ENCODE measurements at regions not wholly inside any gene's neighbourhood (a gene's known extent, or its start where the extent isn't known, plus 50 kb on each side); places are given as distances from the start of the nearest gene placed in this dataset.

DNA sequence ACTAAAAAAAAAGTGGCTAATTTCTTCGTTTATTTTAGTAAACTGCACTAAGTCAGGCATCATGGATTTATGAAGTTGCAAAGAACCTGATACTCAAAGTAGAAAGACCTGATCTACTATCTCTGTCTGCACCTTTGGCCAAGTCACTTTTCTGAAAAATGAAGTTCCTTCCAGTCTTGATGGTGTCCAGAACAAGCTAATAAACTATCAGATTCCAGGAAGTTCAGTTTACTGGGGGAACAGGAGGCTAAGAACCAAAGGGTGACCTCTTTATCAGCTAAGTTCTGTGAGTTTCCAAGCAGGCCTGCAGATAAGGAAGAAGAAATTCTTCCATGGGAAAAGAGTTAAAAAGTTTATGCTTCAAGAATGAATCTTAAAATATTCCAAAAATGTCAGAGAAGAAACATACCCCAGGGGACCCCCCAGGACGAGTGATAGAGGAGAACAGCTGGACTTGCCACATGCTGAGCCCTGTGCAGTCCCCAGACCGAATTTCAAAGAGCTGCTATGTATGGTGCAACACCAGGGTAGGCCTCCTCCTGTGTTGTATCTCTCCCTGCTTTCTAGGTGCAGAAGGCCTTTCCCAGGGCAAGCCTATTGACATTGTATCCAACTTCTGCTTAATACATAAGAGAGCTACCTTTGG lies 72.8 kb upstream of the FGGY start:
- Histone ChIP-seq H3K4me1 (ENCODE audit: insufficient read depth, insufficient read length) (no peaks in the 10 kb centered on the region), H3K27me3 (ENCODE audit: insufficient read depth, insufficient read length) (no peaks in the 10 kb centered on the region), H3K36me3 (ENCODE audit: insufficient read depth, insufficient read length, low read length) (no peaks in the 10 kb centered on the region), H3K9ac (ENCODE audit: insufficient read length, low read depth) (no peak overlapping the region), H3K9me3 (ENCODE audit: insufficient read depth, low read length) (no peaks in the 10 kb centered on the region), H3K4me3 (ENCODE audit: insufficient read length, low read depth) (no peak overlapping the region)
- TF ChIP-seq YY1 (IDR thresholded peaks at IDR 0.05; ENCODE audit: insufficient read depth, insufficient read length), result no peak
- TF ChIP-seq SUZ12 (IDR thresholded peaks at IDR 0.05; ENCODE audit: extremely low read depth, insufficient read depth, insufficient read length), result no peak
- no peak for TF ChIP-seq ZNF274 (IDR thresholded peaks at IDR 0.05; ENCODE audit: low read depth, low read length)
- DNase-seq (ENCODE audit: low read depth, low spot score), result no peak

DNA sequence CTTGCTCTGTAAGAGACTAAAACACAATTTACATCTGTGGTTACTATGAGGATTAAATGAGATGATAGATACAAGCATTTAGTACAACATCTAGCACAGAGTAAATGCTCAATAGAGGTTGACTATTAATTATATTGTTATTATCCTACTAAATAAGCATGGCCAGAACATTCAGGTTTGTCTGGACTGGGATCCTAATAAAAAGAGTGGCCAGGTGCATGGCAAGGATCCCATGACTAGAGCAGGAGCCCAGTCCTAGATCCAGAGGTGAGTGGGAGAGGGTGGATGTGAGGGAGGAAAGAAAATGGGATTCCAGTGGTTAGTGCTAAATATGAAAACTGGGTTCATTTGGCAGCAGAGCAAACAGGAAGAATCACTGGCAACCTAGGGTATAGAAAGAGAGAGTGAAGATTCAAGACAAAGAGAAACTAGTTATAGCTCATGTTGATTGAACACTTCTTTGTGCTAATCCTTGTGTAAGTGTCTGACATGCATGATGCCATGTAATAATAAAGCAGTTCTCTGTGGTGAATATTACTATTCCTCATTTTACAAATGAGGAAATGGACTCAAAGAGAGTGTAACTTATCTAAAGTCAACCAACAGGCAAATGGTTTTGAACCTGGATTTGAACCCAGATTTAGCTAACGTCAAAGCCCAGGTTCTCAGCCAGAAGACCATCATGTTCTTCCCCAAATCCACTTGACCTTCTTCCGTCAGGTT lies 71.1 kb upstream of the FGGY start:
- Histone ChIP-seq H3K9ac (ENCODE audit: insufficient read length, low read depth) (no peak overlapping the region), H3K4me1 (ENCODE audit: insufficient read depth, insufficient read length) (no peaks in the 10 kb centered on the region), H3K9me3 (ENCODE audit: insufficient read depth, low read length) (no peaks in the 10 kb centered on the region), H3K4me3 (ENCODE audit: insufficient read length, low read depth) (no peak overlapping the region), H3K36me3 (ENCODE audit: insufficient read depth, insufficient read length, low read length) (no peaks in the 10 kb centered on the region), H3K27me3 (ENCODE audit: insufficient read depth, insufficient read length) (no peaks in the 10 kb centered on the region)
- TF ChIP-seq YY1 (IDR thresholded peaks at IDR 0.05; ENCODE audit: insufficient read depth, insufficient read length), result no peak
- TF ChIP-seq ZNF274 (IDR thresholded peaks at IDR 0.05; ENCODE audit: low read depth, low read length), result no peak
- TF ChIP-seq SUZ12 (IDR thresholded peaks at IDR 0.05; ENCODE audit: extremely low read depth, insufficient read depth, insufficient read length), result no peak
- no peak for DNase-seq (ENCODE audit: low read depth, low spot score)

- Histone ChIP-seq H3K4me1 (ENCODE audit: insufficient read depth, insufficient read length) (no peaks in the 10 kb centered on the region), H3K9ac (ENCODE audit: insufficient read length, low read depth) (no peak overlapping the region), H3K9me3 (ENCODE audit: insufficient read depth, low read length) (no peaks in the 10 kb centered on the region), H3K27me3 (ENCODE audit: insufficient read depth, insufficient read length) (no peaks in the 10 kb centered on the region), H3K4me3 (ENCODE audit: insufficient read length, low read depth) (no peak overlapping the region), H3K36me3 (ENCODE audit: insufficient read depth, insufficient read length, low read length) (no peaks in the 10 kb centered on the region)
- no peak for DNase-seq (ENCODE audit: low read depth, low spot score)
- TF ChIP-seq SUZ12 (IDR thresholded peaks at IDR 0.05; ENCODE audit: extremely low read depth, insufficient read depth, insufficient read length) (no peak), ZNF274 (IDR thresholded peaks at IDR 0.05; ENCODE audit: low read depth, low read length) (no peak), YY1 (IDR thresholded peaks at IDR 0.05; ENCODE audit: insufficient read depth, insufficient read length) (no peak)
These were observed 67.8 kb upstream of the FGGY start for GRCh38 chr1:59229138-59229537.

GRCh38 chr1:59230622-59231021 lies 66.3 kb upstream of the FGGY start:
- no peak for DNase-seq (ENCODE audit: low read depth, low spot score)
- Histone ChIP-seq H3K9ac (ENCODE audit: insufficient read length, low read depth) (no peak overlapping the region), H3K4me3 (ENCODE audit: insufficient read length, low read depth) (no peak overlapping the region), H3K9me3 (ENCODE audit: insufficient read depth, low read length) (no peaks in the 10 kb centered on the region), H3K36me3 (ENCODE audit: insufficient read depth, insufficient read length, low read length) (no peaks in the 10 kb centered on the region), H3K4me1 (ENCODE audit: insufficient read depth, insufficient read length) (no peaks in the 10 kb centered on the region), H3K27me3 (ENCODE audit: insufficient read depth, insufficient read length) (no peaks in the 10 kb centered on the region)
- no peak for TF ChIP-seq ZNF274 (IDR thresholded peaks at IDR 0.05; ENCODE audit: low read depth, low read length)
- TF ChIP-seq YY1 (IDR thresholded peaks at IDR 0.05; ENCODE audit: insufficient read depth, insufficient read length), result no peak
- TF ChIP-seq SUZ12 (IDR thresholded peaks at IDR 0.05; ENCODE audit: extremely low read depth, insufficient read depth, insufficient read length), result no peak

- no peak overlapping the region for H3K9ac ChIP-seq (ENCODE audit: insufficient read length, low read depth)
- no peaks in the 10 kb centered on the region for H3K36me3 ChIP-seq (ENCODE audit: insufficient read depth, insufficient read length, low read length)
- no peaks in the 10 kb centered on the region for H3K27me3 ChIP-seq (ENCODE audit: insufficient read depth, insufficient read length)
- no peaks in the 10 kb centered on the region for H3K9me3 ChIP-seq (ENCODE audit: insufficient read depth, low read length)
- TF ChIP-seq YY1 (IDR thresholded peaks at IDR 0.05; ENCODE audit: insufficient read depth, insufficient read length) (no peak), SUZ12 (IDR thresholded peaks at IDR 0.05; ENCODE audit: extremely low read depth, insufficient read depth, insufficient read length) (no peak), ZNF274 (IDR thresholded peaks at IDR 0.05; ENCODE audit: low read depth, low read length) (no peak)
- no peak overlapping the region for H3K4me3 ChIP-seq (ENCODE audit: insufficient read length, low read depth)
- H3K4me1 ChIP-seq (ENCODE audit: insufficient read depth, insufficient read length), result no peaks in the 10 kb centered on the region
- no peak for DNase-seq (ENCODE audit: low read depth, low spot score)
These were observed 64.7 kb upstream of the FGGY start for GRCh38 chr1:59232216-59232615.

GRCh38 chr1:59233444-59233843 lies 63.5 kb upstream of the FGGY start:
- no peaks in the 10 kb centered on the region for H3K36me3 ChIP-seq (ENCODE audit: insufficient read depth, insufficient read length, low read length)
- no peaks in the 10 kb centered on the region for H3K9me3 ChIP-seq (ENCODE audit: insufficient read depth, low read length)
- no peak overlapping the region for H3K9ac ChIP-seq (ENCODE audit: insufficient read length, low read depth)
- H3K27me3 ChIP-seq (ENCODE audit: insufficient read depth, insufficient read length), result no peaks in the 10 kb centered on the region
- no peak for DNase-seq (ENCODE audit: low read depth, low spot score)
- H3K4me3 ChIP-seq (ENCODE audit: insufficient read length, low read depth), result no peak overlapping the region
- no peaks in the 10 kb centered on the region for H3K4me1 ChIP-seq (ENCODE audit: insufficient read depth, insufficient read length)
- TF ChIP-seq SUZ12 (IDR thresholded peaks at IDR 0.05; ENCODE audit: extremely low read depth, insufficient read depth, insufficient read length) (no peak), YY1 (IDR thresholded peaks at IDR 0.05; ENCODE audit: insufficient read depth, insufficient read length) (no peak), ZNF274 (IDR thresholded peaks at IDR 0.05; ENCODE audit: low read depth, low read length) (no peak)

- Histone ChIP-seq H3K27me3 (ENCODE audit: insufficient read depth, insufficient read length) (no peaks in the 10 kb centered on the region), H3K9ac (ENCODE audit: insufficient read length, low read depth) (no peak overlapping the region), H3K4me3 (ENCODE audit: insufficient read length, low read depth) (no peak overlapping the region), H3K9me3 (ENCODE audit: insufficient read depth, low read length) (no peaks in the 10 kb centered on the region), H3K4me1 (ENCODE audit: insufficient read depth, insufficient read length) (no peaks in the 10 kb centered on the region), H3K36me3 (ENCODE audit: insufficient read depth, insufficient read length, low read length) (no peaks in the 10 kb centered on the region)
- TF ChIP-seq ZNF274 (IDR thresholded peaks at IDR 0.05; ENCODE audit: low read depth, low read length), result no peak
- no peak for TF ChIP-seq SUZ12 (IDR thresholded peaks at IDR 0.05; ENCODE audit: extremely low read depth, insufficient read depth, insufficient read length)
- no peak for TF ChIP-seq YY1 (IDR thresholded peaks at IDR 0.05; ENCODE audit: insufficient read depth, insufficient read length)
- no peak for DNase-seq (ENCODE audit: low read depth, low spot score)
These were observed 60.0 kb upstream of the FGGY start for GRCh38 chr1:59236721-59237545.
